ENCODE measurements at regions not wholly inside any gene's neighbourhood (a gene's known extent, or its start where the extent isn't known, plus 50 kb on each side); places are given as distances from the start of the nearest gene placed in this dataset.
A peak's percentile ranks its signal among the peaks of the same experiment; 100 is the strongest.

GRCh38 chr1:106111044-106111443 is 945.4 kb upstream of the PRMT6 start:
- no peaks in the 10 kb centered on the region for H3K27me3 ChIP-seq
- 45 to 56% methylated on average over 2 of the region's 2 CpGs for WGBS, 2 donors

GRCh38 chr1:106113851-106114250 is 942.6 kb upstream of the PRMT6 start:
- Histone ChIP-seq H3K27me3 (no peaks in the 10 kb centered on the region), H3K4me1 (no peaks in the 10 kb centered on the region), H3K27ac (no peak overlapping the region), H3K36me3 (no peaks in the 10 kb centered on the region), H3K9me3 (no peaks in the 10 kb centered on the region), H3K4me3 (no peak overlapping the region)
- TF ChIP-seq POLR2AphosphoS5 (IDR thresholded peaks at IDR 0.05) (no peak), POLR2A (IDR thresholded peaks at IDR 0.05) (no peak), CTCF (IDR thresholded peaks at IDR 0.05) (no peak), EP300 (IDR thresholded peaks at IDR 0.05) (no peak)
- WGBS, 2 donors: 76 to 79% methylated on average over 2 of the region's 2 CpGs
- DNase-seq: no peak
- no peak for ATAC-seq (ENCODE audit: low FRiP score in 2 of 2)

More at GRCh38 chr1:106111044-106111443, 945.4 kb upstream of the PRMT6 start:
- H3K4me1 ChIP-seq: no peaks in the 10 kb centered on the region
- H3K27ac ChIP-seq: no peak overlapping the region
- no peak for TF ChIP-seq CTCF (IDR thresholded peaks at IDR 0.05)
- TF ChIP-seq POLR2A (IDR thresholded peaks at IDR 0.05): no peak
- ATAC-seq (ENCODE audit: low FRiP score in 2 of 2): no peak
- DNase-seq: no peak
- no peak overlapping the region for H3K4me3 ChIP-seq
- no peaks in the 10 kb centered on the region for H3K9me3 ChIP-seq
- H3K36me3 ChIP-seq: no peaks in the 10 kb centered on the region

GRCh38 chr1:106120789-106121188 is 935.7 kb upstream of the PRMT6 start:
- peak in 1 of 2 donors; percentile 65 for ATAC-seq (ENCODE audit: low FRiP score in 2 of 2)

GRCh38 chr1:106121728-106122127 is 934.7 kb upstream of the PRMT6 start:
- ATAC-seq (ENCODE audit: low FRiP score in 2 of 2): no peak
- 88 to 92% methylated on average over 4 to 6 of the region's 6 CpGs for WGBS, 2 donors
- H3K36me3 ChIP-seq: no peaks in the 10 kb centered on the region
- TF ChIP-seq CTCF (IDR thresholded peaks at IDR 0.05): no peak
- TF ChIP-seq POLR2A (IDR thresholded peaks at IDR 0.05): no peak
- TF ChIP-seq POLR2AphosphoS5 (IDR thresholded peaks at IDR 0.05): no peak
- no peak for TF ChIP-seq EP300 (IDR thresholded peaks at IDR 0.05)
- H3K4me3 ChIP-seq: no peak overlapping the region
- H3K27ac ChIP-seq: no peak overlapping the region
- DNase-seq: peak in 1 of 2 donors; percentile 5
- peaks cover 0 to 17% (median 1%) of the 10 kb centered on the region in 4 donors for H3K9me3 ChIP-seq
- no peaks in the 10 kb centered on the region for H3K4me1 ChIP-seq
- H3K27me3 ChIP-seq: no peaks in the 10 kb centered on the region

More at GRCh38 chr1:106120789-106121188, 935.7 kb upstream of the PRMT6 start:
- WGBS, 2 donors: 86% methylated on average over 2 of the region's 2 CpGs; no CpG with 5 or more reads in 1 of the 2 donors
- no peak for DNase-seq
- H3K27me3 ChIP-seq: no peaks in the 10 kb centered on the region
- no peaks in the 10 kb centered on the region for H3K36me3 ChIP-seq
- no peak for TF ChIP-seq CTCF (IDR thresholded peaks at IDR 0.05)
- no peak for TF ChIP-seq POLR2AphosphoS5 (IDR thresholded peaks at IDR 0.05)
- no peak for TF ChIP-seq POLR2A (IDR thresholded peaks at IDR 0.05)
- TF ChIP-seq EP300 (IDR thresholded peaks at IDR 0.05): no peak
- H3K4me1 ChIP-seq: no peaks in the 10 kb centered on the region
- peaks cover 0 to 17% (median 1%) of the 10 kb centered on the region in 4 donors for H3K9me3 ChIP-seq
- H3K4me3 ChIP-seq: no peak overlapping the region
- no peak overlapping the region for H3K27ac ChIP-seq

DNA sequence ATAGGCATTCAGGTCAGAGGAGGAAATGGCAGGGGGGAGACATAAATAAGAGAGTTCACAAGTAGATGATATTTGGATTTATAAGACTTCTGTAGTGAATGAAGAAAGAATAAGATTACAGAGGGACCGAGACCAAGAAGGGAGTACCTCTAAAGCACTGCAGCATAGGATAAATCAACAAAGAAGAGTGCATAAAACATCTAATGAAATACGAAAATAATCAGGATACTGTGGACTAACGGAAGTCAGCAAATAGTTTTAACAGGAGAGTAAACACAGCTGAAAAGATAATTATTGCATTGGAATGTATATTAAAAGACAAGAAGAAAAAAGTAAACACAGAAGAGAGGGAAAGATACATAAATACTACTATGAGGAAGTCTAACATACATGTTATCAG is 921.9 kb upstream of the PRMT6 start:
- 37% methylated on average over 3 of the region's 3 CpGs for WGBS, 2 donors
- H3K36me3 ChIP-seq: no peaks in the 10 kb centered on the region
- H3K9me3 ChIP-seq: no peaks in the 10 kb centered on the region
- no peak for DNase-seq
- no peak for ATAC-seq (ENCODE audit: low FRiP score in 2 of 2)
- H3K4me3 ChIP-seq: no peak overlapping the region
- TF ChIP-seq POLR2A (IDR thresholded peaks at IDR 0.05) (no peak), CTCF (IDR thresholded peaks at IDR 0.05) (no peak), POLR2AphosphoS5 (IDR thresholded peaks at IDR 0.05) (no peak), EP300 (IDR thresholded peaks at IDR 0.05) (no peak)
- H3K27ac ChIP-seq: no peak overlapping the region
- H3K4me1 ChIP-seq: no peaks in the 10 kb centered on the region
- no peaks in the 10 kb centered on the region for H3K27me3 ChIP-seq
